ENCODE measurements at regions not wholly inside any gene's neighbourhood (a gene's known extent, or its start where the extent isn't known, plus 50 kb on each side); places are given as distances from the start of the nearest gene placed in this dataset.

DNA sequence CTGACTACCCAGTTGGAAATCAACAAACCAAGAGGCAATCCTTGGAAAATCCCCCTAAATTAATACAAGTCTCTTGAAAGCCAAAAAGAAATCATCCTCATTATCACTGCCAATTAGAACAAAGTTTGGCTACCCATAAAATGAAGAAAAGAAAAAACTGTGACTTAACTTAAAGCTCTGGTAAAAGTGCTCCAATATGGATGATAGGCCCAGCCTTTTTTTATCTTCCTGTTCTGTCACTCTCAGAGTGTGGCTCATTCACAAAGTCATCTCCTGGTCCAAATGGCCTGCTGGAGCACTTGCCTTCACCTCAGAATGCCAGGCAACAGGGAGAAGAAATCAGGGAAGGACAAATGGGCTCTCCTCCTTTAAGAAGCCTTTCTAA is 155.1 kb upstream of the GHITM start:
- no peak for TF ChIP-seq POLR2AphosphoS5 (IDR thresholded peaks at IDR 0.05)
- TF ChIP-seq, protein P1, sequence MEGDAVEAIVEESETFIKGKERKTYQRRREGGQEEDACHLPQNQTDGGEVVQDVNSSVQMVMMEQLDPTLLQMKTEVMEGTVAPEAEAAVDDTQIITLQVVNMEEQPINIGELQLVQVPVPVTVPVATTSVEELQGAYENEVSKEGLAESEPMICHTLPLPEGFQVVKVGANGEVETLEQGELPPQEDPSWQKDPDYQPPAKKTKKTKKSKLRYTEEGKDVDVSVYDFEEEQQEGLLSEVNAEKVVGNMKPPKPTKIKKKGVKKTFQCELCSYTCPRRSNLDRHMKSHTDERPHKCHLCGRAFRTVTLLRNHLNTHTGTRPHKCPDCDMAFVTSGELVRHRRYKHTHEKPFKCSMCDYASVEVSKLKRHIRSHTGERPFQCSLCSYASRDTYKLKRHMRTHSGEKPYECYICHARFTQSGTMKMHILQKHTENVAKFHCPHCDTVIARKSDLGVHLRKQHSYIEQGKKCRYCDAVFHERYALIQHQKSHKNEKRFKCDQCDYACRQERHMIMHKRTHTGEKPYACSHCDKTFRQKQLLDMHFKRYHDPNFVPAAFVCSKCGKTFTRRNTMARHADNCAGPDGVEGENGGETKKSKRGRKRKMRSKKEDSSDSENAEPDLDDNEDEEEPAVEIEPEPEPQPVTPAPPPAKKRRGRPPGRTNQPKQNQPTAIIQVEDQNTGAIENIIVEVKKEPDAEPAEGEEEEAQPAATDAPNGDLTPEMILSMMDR (IDR thresholded peaks at IDR 0.05) = no peak

Measured in prostate gland (tissue), 2 donors.